Heart left ventricle (tissue), 16 donors: ENCODE measurements at regions not wholly inside any gene's neighbourhood (a gene's known extent, or its start where the extent isn't known, plus 50 kb on each side); places are given as distances from the start of the nearest gene placed in this dataset.

ENCODE experiments used
- ATAC-seq, 4 donors: fragments of 200-7000 bp; cut with Tn5 transposase; one replicate each; pipeline ENCODE4 v1.9.1; 2020 to 2022; ENCODE audit warnings: moderate library complexity in 4 of 4, mild to moderate bottlenecking in 3 of 4, moderate number of reproducible peaks in 1 of 4
- DNase-seq, 5 donors: peaks; one replicate each; pipeline ENCODE4 v3.0.0-alpha.2; 2020
- H3K27ac ChIP-seq, 12 donors: fragments of 200-600 bp; sonication (generic) in 4 of 12; one replicate each; pipeline versions ENCODE4 v1.5.0 to v1.8.0; 2016 to 2022; ENCODE audit warnings: mild to moderate bottlenecking in 2 of 12
- H3K27me3 ChIP-seq, 9 donors: fragments of 200-600 bp; sonication (generic) in 2 of 9; one replicate each; pipeline versions ENCODE4 v1.5.1 to v1.8.0; 2016 to 2022; ENCODE audit warnings: mild to moderate bottlenecking in 3 of 9
- H3K36me3 ChIP-seq, 9 donors: fragments of 200-600 bp; sonication (generic) in 2 of 9; one replicate each; pipeline versions ENCODE4 v1.5.0 to v1.8.0; 2018 to 2022; ENCODE audit warnings: mild to moderate bottlenecking in 2 of 9
- H3K4me1 ChIP-seq, 12 donors: fragments of 200-600 bp; sonication (generic) in 4 of 12; one replicate each; pipeline versions ENCODE4 v1.5.0 to v1.8.0; 2016 to 2022; ENCODE audit warnings: mild to moderate bottlenecking in 3 of 12
- H3K4me3 ChIP-seq, 12 donors: fragments of 200-600 bp; sonication (generic) in 4 of 12; one replicate each; pipeline versions ENCODE4 v1.5.0 to v1.8.0; 2017 to 2022; ENCODE audit warnings: mild to moderate bottlenecking in 9 of 12, moderate library complexity in 4 of 12
- H3K9me3 ChIP-seq, 12 donors: fragments of 200-600 bp; sonication (generic) in 4 of 12; one replicate each; pipeline versions ENCODE4 v1.5.0 to v1.8.0; 2016 to 2022; ENCODE audit warnings: mild to moderate bottlenecking in 1 of 12
- CTCF ChIP-seq, 12 donors: fragments of 200-600 bp; sonication (generic) in 4 of 12; IDR thresholded peaks; one replicate each; pipeline versions ENCODE4 v1.5.0 to v1.8.0; 2018 to 2022; ENCODE audit warnings: antibody characterized with exemption in 12 of 12, mild to moderate bottlenecking in 5 of 12
- POLR2A ChIP-seq, 2 donors: fragments of 450-650 bp; IDR thresholded peaks; one replicate each; pipeline ENCODE4 v1.6.1; 2017; ENCODE audit warnings: antibody characterized with exemption in 2 of 2, mild to moderate bottlenecking in 2 of 2, moderate library complexity in 2 of 2
- WGBS, 4 donors: extraction: QIAGEN DNeasy Blood & Tissue Kit in 2 of 4; methylation state at CpG; one replicate each; pipeline versions ENCODE4 v1.1.5 to v1.1.7; 2013 to 2018; 5-methylcytosine and 5-hydroxymethylcytosine counted together
- intact Hi-C, 10 donors: fragments of 100-400 bp; cut with DNase I; formaldehyde crosslinking; loops; one replicate each; pipeline versions ENCODE4 v1.11.1 to v1.14.2; 2022
- donor health status: ischemic (EF 13 %, LVEDD 7.1; RV severe dilation, severe dysfunction).
- donor health status: healthy with polysubstance abuse.
- donor health status: DM: no; HTN: yes; CAD: no.
- donor health status: DM: no; HTN: no; CAD: no.
- donor health status: ischemic (EF 25% LVEDD 6.9; RV normal size, moderate dysfunction).
- donor health status: ischemic (EF 25% LVEDD 5.7; RV mildly dilated, moderate dysfunction).
- donor health status: healthy.
- donor health status: DM: yes; HTN: yes; CAD: no.
- donor health status: ischemic (EF 35%, LVEDD 5.7; RV mildly dilated, moderate dysfunction).
- donor health status: nonischemic (EF 11% LVEDD 7.7; RV severe dilation, severe dysfunction).
- donor health status: DM: yes; HTN: yes; CAD: no.
- donor health status: PGD.
- donor health status: ischemic (EF 29% LVEDD 5.4; RV normal size, mild dysfunction).
- donor health status: nonischemic (EF 23%, LVEDD 6.1; RV moderate dilation, normal function).

- Histone ChIP-seq H3K27me3 (peaks cover 0 to 8% (median 0%) of the 10 kb centered on the region in 9 donors), H3K36me3 (no peaks in the 10 kb centered on the region), H3K27ac (no peak overlapping the region), H3K9me3 (no peaks in the 10 kb centered on the region), H3K4me1 (no peaks in the 10 kb centered on the region), H3K4me3 (no peak overlapping the region)
- WGBS, 4 donors = 80 to 85% (median 81%) methylated on average over 2 of the region's 2 CpGs
- DNase-seq (no peak), ATAC-seq (no peak)
- no peak for TF ChIP-seq POLR2A (IDR thresholded peaks at IDR 0.05)
- no peak for TF ChIP-seq CTCF (IDR thresholded peaks at IDR 0.05)
- intact Hi-C loops = loop anchor here in 8 of 10 donors (2.0 to 10.0 kb wide), 4 partner anchors 256 to 374 kb away; no protein-coding TSS in a partner anchor
Observed at GRCh38 chr12:54700849-54701248, 52.7 kb upstream of the DCD start.

GRCh38 chr12:54700301-54700700, 52.1 kb upstream of the DCD start:
- Histone ChIP-seq H3K9me3 (no peaks in the 10 kb centered on the region), H3K36me3 (no peaks in the 10 kb centered on the region), H3K27me3 (peaks cover 0 to 8% (median 0%) of the 10 kb centered on the region in 9 donors), H3K4me3 (no peak overlapping the region), H3K4me1 (no peaks in the 10 kb centered on the region), H3K27ac (no peak overlapping the region)
- no peak for TF ChIP-seq CTCF (IDR thresholded peaks at IDR 0.05)
- no peak for TF ChIP-seq POLR2A (IDR thresholded peaks at IDR 0.05)
- no peak for DNase-seq
- no peak for ATAC-seq
- WGBS, 4 donors = 58 to 70% (median 61%) methylated on average over 2 of the region's 2 CpGs
- intact Hi-C loops = loop anchor here in 8 of 10 donors (2.0 to 10.0 kb wide), 4 partner anchors 256 to 374 kb away; no protein-coding TSS in a partner anchor
